Lower lobe of right lung (tissue), 2 donors: ENCODE measurements at regions not wholly inside any gene's neighbourhood (a gene's known extent, or its start where the extent isn't known, plus 50 kb on each side); places are given as distances from the start of the nearest gene placed in this dataset.

Source experiments
- ATAC-seq, 2 donors: fragments of 200-7000 bp; cut with Tn5 transposase; one replicate each; pipeline ENCODE4 v1.9.1; 2020 to 2022; ENCODE audit warnings: mild to moderate bottlenecking in 2 of 2, moderate library complexity in 2 of 2
- DNase-seq: peaks from one replicate; pipeline ENCODE4 v3.0.0-alpha.2; 2020
- H3K27ac ChIP-seq: fragments of 200-600 bp; one replicate; pipeline ENCODE4 v1.8.0; 2022
- H3K27me3 ChIP-seq: fragments of 200-600 bp; one replicate; pipeline ENCODE4 v1.8.0; 2022; ENCODE audit warnings: low read depth
- H3K36me3 ChIP-seq: fragments of 200-600 bp; one replicate; pipeline ENCODE4 v1.8.0; 2022; ENCODE audit warnings: mild to moderate bottlenecking
- H3K4me1 ChIP-seq: fragments of 200-600 bp; one replicate; pipeline ENCODE4 v1.8.0; 2022
- H3K4me3 ChIP-seq: fragments of 200-600 bp; one replicate; pipeline ENCODE4 v1.8.0; 2022; ENCODE audit warnings: mild to moderate bottlenecking
- H3K9me3 ChIP-seq: fragments of 200-600 bp; one replicate; pipeline ENCODE4 v1.8.0; 2022
- CTCF ChIP-seq: fragments of 200-600 bp; IDR thresholded peaks from one replicate; pipeline ENCODE4 v1.8.0; 2022; ENCODE audit warnings: antibody characterized with exemption, mild to moderate bottlenecking
- intact Hi-C: fragments of 100-400 bp; cut with DNase I; formaldehyde crosslinking; loops from one replicate; pipeline ENCODE4 v1.11.0; 2022
- donor health status: DM: no; HTN: yes; CAD: no; lungs with severe emphysema.

GRCh38 chr2:195319548-195320412, 337.2 kb upstream of the SLC39A10 start:
- Histone ChIP-seq H3K4me1 (no peaks in the 10 kb centered on the region), H3K27ac (no peak overlapping the region), H3K27me3 (no peaks in the 10 kb centered on the region), H3K36me3 (no peaks in the 10 kb centered on the region), H3K4me3 (no peak overlapping the region), H3K9me3 (no peaks in the 10 kb centered on the region)
- DNase-seq, result no peak
- intact Hi-C loops, result no loop called here
- TF ChIP-seq CTCF, result no peak
- ATAC-seq, result no peak

GRCh38 chr2:195319112-195319460, 337.9 kb upstream of the SLC39A10 start:
- intact Hi-C loops, result no loop called here

GRCh38 chr2:195318440-195319111, 338.4 kb upstream of the SLC39A10 start:
- Histone ChIP-seq H3K4me1 (no peaks in the 10 kb centered on the region), H3K9me3 (no peaks in the 10 kb centered on the region), H3K36me3 (no peaks in the 10 kb centered on the region), H3K27ac (no peak overlapping the region), H3K27me3 (no peaks in the 10 kb centered on the region), H3K4me3 (no peak overlapping the region)
- ATAC-seq (peak; percentile 43 to 72), DNase-seq (no peak)
- intact Hi-C loops, result no loop called here
- TF ChIP-seq CTCF, result peak; percentile 59

More at GRCh38 chr2:195319112-195319460, 337.9 kb upstream of the SLC39A10 start:
- ATAC-seq (peak; percentile 72 to 87), DNase-seq (no peak)
- Histone ChIP-seq H3K4me3 (no peak overlapping the region), H3K36me3 (no peaks in the 10 kb centered on the region), H3K27me3 (no peaks in the 10 kb centered on the region), H3K27ac (no peak overlapping the region), H3K4me1 (no peaks in the 10 kb centered on the region), H3K9me3 (no peaks in the 10 kb centered on the region)
- no peak for TF ChIP-seq CTCF

GRCh38 chr2:195317550-195317949, 339.5 kb upstream of the SLC39A10 start:
- no peak for ATAC-seq
- intact Hi-C loops, result no loop called here
- no peak for DNase-seq

GRCh38 chr2:195316486-195316885, 340.5 kb upstream of the SLC39A10 start:
- no peak for DNase-seq
- H3K27ac ChIP-seq, result no peak overlapping the region
- H3K36me3 ChIP-seq, result no peaks in the 10 kb centered on the region
- H3K9me3 ChIP-seq, result no peaks in the 10 kb centered on the region
- no peak for ATAC-seq
- no peaks in the 10 kb centered on the region for H3K4me1 ChIP-seq
- H3K27me3 ChIP-seq, result no peaks in the 10 kb centered on the region
- no peak for TF ChIP-seq CTCF
- intact Hi-C loops, result no loop called here
- no peak overlapping the region for H3K4me3 ChIP-seq

More at GRCh38 chr2:195317550-195317949, 339.5 kb upstream of the SLC39A10 start:
- H3K9me3 ChIP-seq, result no peaks in the 10 kb centered on the region
- no peaks in the 10 kb centered on the region for H3K4me1 ChIP-seq
- H3K27ac ChIP-seq, result no peak overlapping the region
- no peak for TF ChIP-seq CTCF
- no peak overlapping the region for H3K4me3 ChIP-seq
- no peaks in the 10 kb centered on the region for H3K27me3 ChIP-seq
- no peaks in the 10 kb centered on the region for H3K36me3 ChIP-seq
